NT2/D1 (cell line): ENCODE measurements at regions not wholly inside any gene's neighbourhood (a gene's known extent, or its start where the extent isn't known, plus 50 kb on each side); places are given as distances from the start of the nearest gene placed in this dataset.

ENCODE experiments used
- SUZ12 ChIP-seq: IDR thresholded peaks from 2 replicates; pipeline ENCODE4 v1.6.1; 2011; ENCODE audit not compliant: insufficient read length, insufficient read depth; ENCODE audit errors: extremely low read depth
- ZNF274 ChIP-seq: IDR thresholded peaks from 2 replicates; pipeline ENCODE4 v1.6.1; 2011; ENCODE audit warnings: mild to moderate bottlenecking, low read depth, low read length

GRCh38 chr6:68559716-68560115 lies 75.4 kb upstream of the ADGRB3 start:
- TF ChIP-seq SUZ12 (no peak), ZNF274 (no peak)
